ENCODE measurements at regions not wholly inside any gene's neighbourhood (a gene's known extent, or its start where the extent isn't known, plus 50 kb on each side); places are given as distances from the start of the nearest gene placed in this dataset.

- H3F3A ChIP-seq (ENCODE audit: insufficient read depth, low read length) = no peaks in the 10 kb centered on the region
- no peaks in the 10 kb centered on the region for H3K4me1 ChIP-seq (ENCODE audit: insufficient read depth, low read length, severe bottlenecking)
- no peak overlapping the region for H2AFZ ChIP-seq (ENCODE audit: low read length)
- H3K4me3 ChIP-seq (ENCODE audit: low read depth, low read length, poor library complexity, severe bottlenecking) = no peak overlapping the region
- TF ChIP-seq CTCF (IDR thresholded peaks at IDR 0.05; ENCODE audit: low read length) (no peak), EZH2 (IDR thresholded peaks at IDR 0.05; ENCODE audit: borderline replicate concordance, low read length) (no peak)
- H3K27ac ChIP-seq (ENCODE audit: low read depth, low read length, poor library complexity, severe bottlenecking) = no peak overlapping the region
- no peaks in the 10 kb centered on the region for H3K9me3 ChIP-seq (ENCODE audit: low read length)
- H3K4me2 ChIP-seq (ENCODE audit: low read length) = no peak overlapping the region
- H3K79me2 ChIP-seq (ENCODE audit: insufficient read depth, low read length) = no peaks in the 10 kb centered on the region
- 0 out of 2 replicates have a peak, but pooled peaks cover 6% of the 10 kb centered on the region for H3K27me3 ChIP-seq (ENCODE audit: insufficient read depth, low read length)
- H3K9ac ChIP-seq (ENCODE audit: low read length) = no peak overlapping the region
- no peaks in the 10 kb centered on the region for H3K36me3 ChIP-seq (ENCODE audit: insufficient read depth, low read length)
- no peaks in the 10 kb centered on the region for H4K20me1 ChIP-seq (ENCODE audit: insufficient read depth, low read length)
- H3K9me2 ChIP-seq (ENCODE audit: low read depth, low read length) = no peaks in the 10 kb centered on the region
Observed at GRCh38 chr11:45048313-45048841, 97.7 kb upstream of the TP53I11 start.

DNA sequence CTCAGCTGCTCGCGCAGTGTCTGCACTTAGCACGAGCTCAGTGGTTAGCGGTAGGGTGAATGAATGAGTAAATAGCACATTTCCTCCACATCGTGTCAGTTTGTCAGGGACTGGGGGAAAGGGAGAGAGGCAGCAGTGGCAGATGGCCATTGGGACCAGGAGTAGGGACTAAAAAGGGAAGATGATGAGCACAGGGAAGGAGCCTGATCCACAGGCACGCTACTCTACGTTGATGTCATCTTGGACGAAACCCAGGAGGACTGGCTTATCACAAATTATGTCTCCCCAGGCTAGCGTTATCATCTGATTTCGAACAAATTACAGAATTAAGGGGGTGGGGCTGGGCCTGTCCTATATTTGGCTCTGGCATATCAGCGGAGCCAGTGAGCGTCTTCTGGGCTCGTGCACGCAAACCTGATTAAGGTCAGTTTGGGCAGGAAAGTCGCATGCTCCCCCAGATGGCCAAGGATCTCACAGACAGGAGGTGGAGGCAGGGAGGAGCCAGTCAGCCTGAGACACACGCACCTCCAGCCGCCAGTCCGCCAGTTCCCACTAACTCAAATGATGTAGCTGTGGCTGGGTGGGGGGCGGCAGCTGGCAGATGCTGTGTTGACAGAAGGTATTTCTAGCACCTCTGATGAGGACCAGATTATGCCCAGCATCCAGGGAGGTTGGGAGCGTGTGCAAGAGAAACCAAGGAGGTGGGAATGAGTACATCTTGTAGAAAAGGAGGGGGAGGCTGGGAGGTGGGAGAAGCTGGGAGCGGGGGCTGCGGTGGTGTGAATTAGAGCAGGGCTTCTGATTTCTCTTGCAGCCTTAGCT lies 97.4 kb upstream of the PRDM11 start:
- Histone ChIP-seq H2AFZ (ENCODE audit: low read length) (no peak overlapping the region), H3K4me1 (ENCODE audit: insufficient read depth, low read length, severe bottlenecking) (no peaks in the 10 kb centered on the region), H3K79me2 (ENCODE audit: insufficient read depth, low read length) (no peaks in the 10 kb centered on the region), H4K20me1 (ENCODE audit: insufficient read depth, low read length) (no peaks in the 10 kb centered on the region), H3K36me3 (ENCODE audit: insufficient read depth, low read length) (no peaks in the 10 kb centered on the region), H3K27ac (ENCODE audit: low read depth, low read length, poor library complexity, severe bottlenecking) (no peak overlapping the region), H3K9me3 (ENCODE audit: low read length) (no peaks in the 10 kb centered on the region), H3K9me2 (ENCODE audit: low read depth, low read length) (no peaks in the 10 kb centered on the region), H3K9ac (ENCODE audit: low read length) (no peak overlapping the region), H3K4me3 (ENCODE audit: low read depth, low read length, poor library complexity, severe bottlenecking) (no peak overlapping the region), H3K27me3 (ENCODE audit: insufficient read depth, low read length) (0 out of 2 replicates have a peak, but pooled peaks cover 6% of the 10 kb centered on the region), H3F3A (ENCODE audit: insufficient read depth, low read length) (no peaks in the 10 kb centered on the region), H3K4me2 (ENCODE audit: low read length) (no peak overlapping the region)
- TF ChIP-seq EZH2 (IDR thresholded peaks at IDR 0.05; ENCODE audit: borderline replicate concordance, low read length) = no peak
- no peak for TF ChIP-seq CTCF (IDR thresholded peaks at IDR 0.05; ENCODE audit: low read length)

- no peaks in the 10 kb centered on the region for H3K79me2 ChIP-seq (ENCODE audit: insufficient read depth, low read length)
- H3K4me1 ChIP-seq (ENCODE audit: insufficient read depth, low read length, severe bottlenecking) = no peaks in the 10 kb centered on the region
- H3K36me3 ChIP-seq (ENCODE audit: insufficient read depth, low read length) = no peaks in the 10 kb centered on the region
- no peaks in the 10 kb centered on the region for H3F3A ChIP-seq (ENCODE audit: insufficient read depth, low read length)
- H3K27ac ChIP-seq (ENCODE audit: low read depth, low read length, poor library complexity, severe bottlenecking) = no peak overlapping the region
- H3K27me3 ChIP-seq (ENCODE audit: insufficient read depth, low read length) = peaks cover 6% of the 10 kb centered on the region; the same call in 1 of the 2 replicates
- no peak overlapping the region for H3K4me2 ChIP-seq (ENCODE audit: low read length)
- H3K9me3 ChIP-seq (ENCODE audit: low read length) = no peaks in the 10 kb centered on the region
- no peaks in the 10 kb centered on the region for H3K9me2 ChIP-seq (ENCODE audit: low read depth, low read length)
- H3K4me3 ChIP-seq (ENCODE audit: low read depth, low read length, poor library complexity, severe bottlenecking) = no peak overlapping the region
- H4K20me1 ChIP-seq (ENCODE audit: insufficient read depth, low read length) = no peaks in the 10 kb centered on the region
- H2AFZ ChIP-seq (ENCODE audit: low read length) = no peak overlapping the region
- H3K9ac ChIP-seq (ENCODE audit: low read length) = no peak overlapping the region
- TF ChIP-seq CTCF (IDR thresholded peaks at IDR 0.05; ENCODE audit: low read length) (no peak), EZH2 (IDR thresholded peaks at IDR 0.05; ENCODE audit: borderline replicate concordance, low read length) (no peak)
Observed at GRCh38 chr11:45050111-45050510, 96.3 kb upstream of the PRDM11 start.
